Suprapubic skin (tissue), 4 donors: ENCODE measurements at regions not wholly inside any gene's neighbourhood (a gene's known extent, or its start where the extent isn't known, plus 50 kb on each side); places are given as distances from the start of the nearest gene placed in this dataset.
"Not testable (repeated sequence)": the region's sequence is repeated elsewhere in the genome, so short reads cannot be mapped to it uniquely, and the experiment has no call there.

ENCODE experiments used
- DNase-seq, 2 donors: peaks; one replicate each; pipeline ENCODE4 v3.0.0-alpha.2; 2019; ENCODE audit warnings: low spot score in 2 of 2
- H3K27ac ChIP-seq: fragments of 200-600 bp; sonication (generic); one replicate; pipeline ENCODE4 v1.5.1; 2019
- H3K27me3 ChIP-seq: fragments of 200-600 bp; sonication (generic); one replicate; pipeline ENCODE4 v1.5.1; 2019
- H3K36me3 ChIP-seq: fragments of 200-600 bp; sonication (generic); one replicate; pipeline ENCODE4 v1.5.1; 2019
- H3K4me1 ChIP-seq: fragments of 200-600 bp; sonication (generic); one replicate; pipeline ENCODE4 v1.5.1; 2019
- H3K4me3 ChIP-seq: fragments of 200-600 bp; sonication (generic); one replicate; pipeline ENCODE4 v1.5.1; 2019; ENCODE audit warnings: mild to moderate bottlenecking
- H3K9me3 ChIP-seq: fragments of 200-600 bp; sonication (generic); one replicate; pipeline ENCODE4 v1.5.1; 2019
- CTCF ChIP-seq, 2 donors: fragments of 200-600 bp in 1 of 2; fragments of 450-650 bp in 1 of 2; sonication (generic) in 1 of 2; IDR thresholded peaks; one replicate each; pipeline ENCODE4 v1.5.1; 2016 to 2019; ENCODE audit warnings: antibody characterized with exemption in 2 of 2, mild to moderate bottlenecking in 1 of 2, moderate library complexity in 1 of 2
- EP300 ChIP-seq: sonication (generic); formaldehyde crosslinking; IDR thresholded peaks from one replicate; pipeline ENCODE4 v1.6.1; 2017; ENCODE audit warnings: antibody characterized with exemption
- POLR2A ChIP-seq, 2 donors: fragments of 450-650 bp; IDR thresholded peaks; one replicate each; pipeline ENCODE4 v1.6.1; 2017; ENCODE audit warnings: antibody characterized with exemption in 2 of 2, mild to moderate bottlenecking in 2 of 2, moderate library complexity in 2 of 2
- POLR2AphosphoS5 ChIP-seq, 3 donors: sonication (generic); formaldehyde crosslinking; IDR thresholded peaks; one replicate each; pipeline ENCODE4 v1.6.1; 2017; ENCODE audit warnings: antibody characterized with exemption in 3 of 3
- WGBS: methylation state at CpG from one replicate; pipeline ENCODE4 v1.1.5; 2018; 5-methylcytosine and 5-hydroxymethylcytosine counted together

- Histone ChIP-seq H3K9me3 (no peaks in the 10 kb centered on the region), H3K4me1 (peaks cover 11% of the 10 kb centered on the region), H3K27ac (no peak overlapping the region), H3K27me3 (peaks cover 28% of the 10 kb centered on the region), H3K4me3 (peak overlapping the region; percentile 38), H3K36me3 (no peaks in the 10 kb centered on the region)
- 0% methylated on average over 8 of the region's 30 CpGs for WGBS
- no peak for DNase-seq
- TF ChIP-seq EP300 (no peak), POLR2AphosphoS5 (IDR thresholded peaks at IDR 0.05) (no peak), CTCF (IDR thresholded peaks at IDR 0.05) (peak in 1 of 2 donors; percentile 46), POLR2A (IDR thresholded peaks at IDR 0.05) (no peak)
Observed at GRCh38 chr2:129923265-129924091, 56.0 kb upstream of the RAB6C start.

GRCh38 chr2:129924115-129924514, 55.4 kb upstream of the RAB6C start:
- not testable (repeated sequence) for H3K9me3 ChIP-seq
- H3K27me3 ChIP-seq: peaks cover 28% of the 10 kb centered on the region

GRCh38 chr2:129925381-129925780, 54.1 kb upstream of the RAB6C start:
- H3K27ac ChIP-seq: no peak overlapping the region
- no peak for TF ChIP-seq EP300
- TF ChIP-seq CTCF (IDR thresholded peaks at IDR 0.05): no peak
- TF ChIP-seq POLR2AphosphoS5 (IDR thresholded peaks at IDR 0.05): no peak
- no peak for TF ChIP-seq POLR2A (IDR thresholded peaks at IDR 0.05)
- H3K36me3 ChIP-seq: no peaks in the 10 kb centered on the region
- WGBS: 54% methylated on average over 3 of the region's 3 CpGs
- no peak overlapping the region for H3K4me3 ChIP-seq
- peaks cover 11% of the 10 kb centered on the region for H3K4me1 ChIP-seq
- DNase-seq: no peak
- peaks cover 28% of the 10 kb centered on the region for H3K27me3 ChIP-seq
- H3K9me3 ChIP-seq: no peaks in the 10 kb centered on the region

More at GRCh38 chr2:129924115-129924514, 55.4 kb upstream of the RAB6C start:
- not testable (repeated sequence) for H3K4me3 ChIP-seq, DNase-seq, H3K36me3 ChIP-seq, H3K27ac ChIP-seq
- peaks cover 11% of the 10 kb centered on the region for H3K4me1 ChIP-seq
- WGBS: 74% methylated on average over 12 of the region's 12 CpGs

- no peak for DNase-seq
- Histone ChIP-seq H3K36me3 (no peaks in the 10 kb centered on the region), H3K27me3 (peaks cover 15% of the 10 kb centered on the region), H3K27ac (no peak overlapping the region), H3K4me1 (peaks cover 10% of the 10 kb centered on the region), H3K4me3 (no peak overlapping the region), H3K9me3 (no peaks in the 10 kb centered on the region)
- TF ChIP-seq POLR2A (IDR thresholded peaks at IDR 0.05) (no peak), POLR2AphosphoS5 (IDR thresholded peaks at IDR 0.05) (no peak), EP300 (no peak), CTCF (IDR thresholded peaks at IDR 0.05) (no peak)
- WGBS: 83% methylated on average over 1 of the region's 1 CpG
Observed at GRCh38 chr2:129927696-129928095, 51.8 kb upstream of the RAB6C start.

- Histone ChIP-seq H3K4me1 (peaks cover 6% of the 10 kb centered on the region), H3K27ac (peak overlapping the region; percentile 68), H3K4me3 (no peak overlapping the region), H3K9me3 (no peaks in the 10 kb centered on the region), H3K36me3 (no peaks in the 10 kb centered on the region), H3K27me3 (peaks cover 23% of the 10 kb centered on the region)
- no peak for DNase-seq
- no peak for TF ChIP-seq POLR2A (IDR thresholded peaks at IDR 0.05)
- peak in 1 of 3 donors; percentile 20 for TF ChIP-seq POLR2AphosphoS5 (IDR thresholded peaks at IDR 0.05)
- 82% methylated on average over 13 of the region's 13 CpGs for WGBS
Observed at GRCh38 chr2:129929321-129930290, 49.9 kb upstream of the RAB6C start.
